ENCODE measurements at regions not wholly inside any gene's neighbourhood (a gene's known extent, or its start where the extent isn't known, plus 50 kb on each side); places are given as distances from the start of the nearest gene placed in this dataset.

DNA sequence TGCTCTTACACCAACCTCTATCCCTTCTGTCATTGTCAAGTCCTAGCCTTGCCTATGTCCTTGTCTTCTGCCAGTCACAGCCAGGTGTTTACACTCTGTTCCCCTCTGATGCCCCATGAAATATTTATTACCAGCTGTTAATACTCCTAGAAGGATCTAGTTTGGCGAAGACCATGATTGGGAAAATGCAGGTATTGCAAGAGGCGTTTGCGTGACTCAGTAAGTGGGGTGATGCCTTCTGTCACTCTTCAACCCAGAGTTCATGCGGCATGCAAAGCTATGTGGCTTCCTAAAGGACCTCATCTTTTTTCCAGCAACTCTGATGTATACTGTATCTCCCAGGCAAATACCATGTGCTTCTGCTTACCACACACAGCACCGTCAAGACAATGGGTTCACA, 81.8 kb upstream of the GJB6 start:
- ChIA-PET CTCF (no interaction called here), POLR2A (no interaction called here)
- H3K27me3 ChIP-seq (ENCODE audit: control insufficient read depth, insufficient read depth, low read length): peaks cover 2% of the 10 kb centered on the region
- no peak for DNase-seq (ENCODE audit: low read depth)
- H3K4me3 ChIP-seq (ENCODE audit: low read depth, low read length): no peak overlapping the region
- TF ChIP-seq, protein P1, sequence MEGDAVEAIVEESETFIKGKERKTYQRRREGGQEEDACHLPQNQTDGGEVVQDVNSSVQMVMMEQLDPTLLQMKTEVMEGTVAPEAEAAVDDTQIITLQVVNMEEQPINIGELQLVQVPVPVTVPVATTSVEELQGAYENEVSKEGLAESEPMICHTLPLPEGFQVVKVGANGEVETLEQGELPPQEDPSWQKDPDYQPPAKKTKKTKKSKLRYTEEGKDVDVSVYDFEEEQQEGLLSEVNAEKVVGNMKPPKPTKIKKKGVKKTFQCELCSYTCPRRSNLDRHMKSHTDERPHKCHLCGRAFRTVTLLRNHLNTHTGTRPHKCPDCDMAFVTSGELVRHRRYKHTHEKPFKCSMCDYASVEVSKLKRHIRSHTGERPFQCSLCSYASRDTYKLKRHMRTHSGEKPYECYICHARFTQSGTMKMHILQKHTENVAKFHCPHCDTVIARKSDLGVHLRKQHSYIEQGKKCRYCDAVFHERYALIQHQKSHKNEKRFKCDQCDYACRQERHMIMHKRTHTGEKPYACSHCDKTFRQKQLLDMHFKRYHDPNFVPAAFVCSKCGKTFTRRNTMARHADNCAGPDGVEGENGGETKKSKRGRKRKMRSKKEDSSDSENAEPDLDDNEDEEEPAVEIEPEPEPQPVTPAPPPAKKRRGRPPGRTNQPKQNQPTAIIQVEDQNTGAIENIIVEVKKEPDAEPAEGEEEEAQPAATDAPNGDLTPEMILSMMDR (IDR thresholded peaks at IDR 0.05; ENCODE audit: insufficient read depth, low read depth, low read length): no peak
- no peaks in the 10 kb centered on the region for H3K36me3 ChIP-seq (ENCODE audit: control insufficient read depth, insufficient read depth, low read length)

DNA sequence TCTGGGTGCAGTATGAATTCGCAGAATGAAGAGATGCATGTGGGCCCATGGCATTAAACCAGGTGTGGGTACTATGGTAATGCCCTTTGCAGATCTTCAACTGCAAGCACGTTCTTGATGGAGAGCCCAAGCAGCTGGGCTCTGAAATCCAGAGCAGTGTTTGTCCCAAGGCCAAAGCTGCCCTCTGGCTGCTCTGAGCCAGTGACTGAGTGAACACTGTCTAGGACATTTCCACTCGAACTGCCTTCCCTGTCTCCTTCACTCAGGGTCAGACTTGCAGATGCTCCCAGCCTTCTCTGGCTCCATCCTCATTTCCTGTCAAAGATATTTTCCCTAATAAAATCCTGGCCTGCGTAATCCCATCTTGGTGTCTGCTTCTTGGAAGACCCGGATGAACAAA, 80.2 kb upstream of the GJB6 start:
- ChIA-PET CTCF (no interaction called here), POLR2A (no interaction called here)
- Histone ChIP-seq H3K36me3 (ENCODE audit: control insufficient read depth, insufficient read depth, low read length) (no peaks in the 10 kb centered on the region), H3K4me3 (ENCODE audit: low read depth, low read length) (no peak overlapping the region), H3K27me3 (ENCODE audit: control insufficient read depth, insufficient read depth, low read length) (peaks cover 2% of the 10 kb centered on the region)
- TF ChIP-seq, protein P1 (IDR thresholded peaks at IDR 0.05; ENCODE audit: insufficient read depth, low read depth, low read length): no peak
- DNase-seq (ENCODE audit: low read depth): no peak

GRCh38 chr13:20311596-20311995, 79.5 kb upstream of the GJB6 start:
- no peak for DNase-seq (ENCODE audit: low read depth)
- POLR2A ChIA-PET: no interaction called here
- Histone ChIP-seq H3K4me3 (ENCODE audit: low read depth, low read length) (no peak overlapping the region), H3K36me3 (ENCODE audit: control insufficient read depth, insufficient read depth, low read length) (no peaks in the 10 kb centered on the region), H3K27me3 (ENCODE audit: control insufficient read depth, insufficient read depth, low read length) (peaks cover 2% of the 10 kb centered on the region)
- CTCF ChIA-PET: no interaction called here
- TF ChIP-seq, protein P1 (IDR thresholded peaks at IDR 0.05; ENCODE audit: insufficient read depth, low read depth, low read length): no peak

- H3K4me3 ChIP-seq (ENCODE audit: low read depth, low read length): no peak overlapping the region
- no peaks in the 10 kb centered on the region for H3K36me3 ChIP-seq (ENCODE audit: control insufficient read depth, insufficient read depth, low read length)
- CTCF ChIA-PET: no interaction called here
- no peak for DNase-seq (ENCODE audit: low read depth)
- TF ChIP-seq, protein P1 (IDR thresholded peaks at IDR 0.05; ENCODE audit: insufficient read depth, low read depth, low read length): no peak
- POLR2A ChIA-PET: no interaction called here
- H3K27me3 ChIP-seq (ENCODE audit: control insufficient read depth, insufficient read depth, low read length): peaks cover 2% of the 10 kb centered on the region
Observed at GRCh38 chr13:20311022-20311421, 78.9 kb upstream of the GJB6 start.

DNA sequence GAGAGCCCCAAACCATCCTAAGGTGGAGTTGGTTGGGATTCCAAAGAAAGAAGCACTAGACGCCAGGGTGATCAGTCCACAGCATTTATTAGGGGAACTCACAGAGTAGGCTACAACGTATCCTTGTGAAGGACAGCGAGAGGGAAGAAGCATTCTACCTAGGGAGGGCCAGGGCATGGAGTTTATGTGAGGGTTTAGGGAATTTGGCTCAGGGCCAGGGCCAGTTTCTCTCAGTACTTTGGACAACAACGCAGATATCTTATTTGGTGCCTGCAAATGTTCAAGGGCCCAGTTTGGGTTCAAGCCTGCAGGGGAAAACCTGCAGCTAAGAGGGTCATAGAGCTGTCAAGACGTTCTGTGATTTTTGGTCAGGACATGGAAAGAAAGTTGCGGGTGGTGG, 73.9 kb upstream of the GJB6 start:
- no peaks in the 10 kb centered on the region for H3K36me3 ChIP-seq (ENCODE audit: control insufficient read depth, insufficient read depth, low read length)
- H3K27me3 ChIP-seq (ENCODE audit: control insufficient read depth, insufficient read depth, low read length): peaks cover 7% of the 10 kb centered on the region
- H3K4me3 ChIP-seq (ENCODE audit: low read depth, low read length): no peak overlapping the region
- CTCF ChIA-PET: no interaction called here
- POLR2A ChIA-PET: no interaction called here
- DNase-seq (ENCODE audit: low read depth): no peak
- TF ChIP-seq, protein P1 (IDR thresholded peaks at IDR 0.05; ENCODE audit: insufficient read depth, low read depth, low read length): no peak

Measured in BJ (cell line).